GM12878 (cell line): ENCODE measurements at regions not wholly inside any gene's neighbourhood (a gene's known extent, or its start where the extent isn't known, plus 50 kb on each side); places are given as distances from the start of the nearest gene placed in this dataset.

ENCODE experiments used
- BMI1 ChIP-seq: fragments of 450-650 bp; IDR thresholded peaks from 2 replicates; pipeline ENCODE4 v1.6.1; 2016; ENCODE audit warnings: mild to moderate bottlenecking, moderate library complexity, borderline replicate concordance
- CBFB ChIP-seq: IDR thresholded peaks from 2 replicates; pipeline ENCODE4 v1.6.1; 2016; ENCODE audit warnings: antibody characterized with exemption, low read depth
- DPF2 ChIP-seq: fragments of 450-650 bp; IDR thresholded peaks from 2 replicates; pipeline ENCODE4 v1.6.1; 2017; ENCODE audit warnings: mild to moderate bottlenecking
- FOXK2 ChIP-seq: fragments of 450-650 bp; IDR thresholded peaks from 2 replicates; pipeline ENCODE4 v1.6.1; 2017; ENCODE audit warnings: mild to moderate bottlenecking, moderate library complexity
- GABPA ChIP-seq: IDR thresholded peaks from 2 replicates; pipeline ENCODE4 v1.6.1; 2014; ENCODE audit warnings: antibody characterized with exemption, low read depth, mild to moderate bottlenecking, inconsistent platforms
- KDM1A ChIP-seq: fragments of 200-600 bp; sonication (generic); IDR thresholded peaks from 2 replicates; pipeline ENCODE4 v1.6.1; 2016; ENCODE audit warnings: borderline replicate concordance
- POLR2A ChIP-seq: IDR thresholded peaks from 2 replicates; pipeline ENCODE4 v1.6.1; 2011; ENCODE audit warnings: low read depth, mild to moderate bottlenecking, low read length
- SIN3A ChIP-seq: IDR thresholded peaks from 2 replicates; pipeline ENCODE4 v1.6.1; 2012; ENCODE audit warnings: low read depth, low read length, improper control_type of control experiment
- SREBF2 ChIP-seq: IDR thresholded peaks from 2 replicates; pipeline ENCODE4 v1.6.1; 2012; ENCODE audit warnings: mild to moderate bottlenecking, low read length
- TF ChIP-seq, protein P1 (sequence below), 3 experiments: IDR thresholded peaks in 2 of 3; conservative IDR thresholded peaks in 1 of 3; 2 replicates each; pipeline ENCODE4 v1.5.1; 2011; ENCODE audit warnings: low read depth in 3 of 3, low read length in 3 of 3, mild to moderate bottlenecking in 3 of 3, control low read depth in 2 of 3, moderate library complexity in 2 of 3, inconsistent platforms in 1 of 3, mixed read lengths in 1 of 3; ENCODE audit not compliant: control insufficient read depth in 2 of 3, insufficient read depth in 1 of 3; ENCODE audit errors: extremely low read depth in 1 of 3
- TF ChIP-seq, protein P2 (sequence below): IDR thresholded peaks from 2 replicates; pipeline ENCODE4 v1.6.1; 2011; ENCODE audit warnings: mild to moderate bottlenecking, low read depth, low read length, moderate library complexity; ENCODE audit not compliant: insufficient replicate concordance
- TF ChIP-seq, protein P3 (sequence below): IDR thresholded peaks from 2 replicates; pipeline ENCODE4 v1.6.1; 2012; ENCODE audit warnings: low read depth, low read length, improper control_type of control experiment

DNA sequence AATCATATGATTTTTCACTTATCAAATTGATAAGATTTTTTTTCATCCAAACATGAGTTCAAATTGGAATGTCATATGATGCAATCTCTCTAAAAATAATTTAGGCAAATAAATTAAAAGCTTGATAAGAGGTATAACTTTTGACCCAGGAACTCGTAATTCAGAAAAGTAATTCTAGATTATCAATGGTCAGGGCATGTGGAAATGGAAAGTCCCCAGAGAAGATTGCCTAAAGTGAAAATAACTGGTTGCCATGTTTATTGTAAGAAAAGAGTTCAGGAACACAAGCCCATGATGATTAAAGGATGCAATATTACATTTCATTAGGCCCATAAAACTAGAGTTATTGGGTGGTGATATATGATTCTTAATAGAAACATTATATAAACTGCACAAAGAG, 1514.8 kb downstream of the SI start:
- no peak for TF ChIP-seq SREBF2
- TF ChIP-seq, protein P1, sequence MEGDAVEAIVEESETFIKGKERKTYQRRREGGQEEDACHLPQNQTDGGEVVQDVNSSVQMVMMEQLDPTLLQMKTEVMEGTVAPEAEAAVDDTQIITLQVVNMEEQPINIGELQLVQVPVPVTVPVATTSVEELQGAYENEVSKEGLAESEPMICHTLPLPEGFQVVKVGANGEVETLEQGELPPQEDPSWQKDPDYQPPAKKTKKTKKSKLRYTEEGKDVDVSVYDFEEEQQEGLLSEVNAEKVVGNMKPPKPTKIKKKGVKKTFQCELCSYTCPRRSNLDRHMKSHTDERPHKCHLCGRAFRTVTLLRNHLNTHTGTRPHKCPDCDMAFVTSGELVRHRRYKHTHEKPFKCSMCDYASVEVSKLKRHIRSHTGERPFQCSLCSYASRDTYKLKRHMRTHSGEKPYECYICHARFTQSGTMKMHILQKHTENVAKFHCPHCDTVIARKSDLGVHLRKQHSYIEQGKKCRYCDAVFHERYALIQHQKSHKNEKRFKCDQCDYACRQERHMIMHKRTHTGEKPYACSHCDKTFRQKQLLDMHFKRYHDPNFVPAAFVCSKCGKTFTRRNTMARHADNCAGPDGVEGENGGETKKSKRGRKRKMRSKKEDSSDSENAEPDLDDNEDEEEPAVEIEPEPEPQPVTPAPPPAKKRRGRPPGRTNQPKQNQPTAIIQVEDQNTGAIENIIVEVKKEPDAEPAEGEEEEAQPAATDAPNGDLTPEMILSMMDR (IDR thresholded peaks at IDR 0.05 in 2 of 3, conservative IDR thresholded peaks at IDR 0.05 in 1 of 3; ENCODE audit: control insufficient read depth in 2 of 3, extremely low read depth in 1 of 3, insufficient read depth in 1 of 3, low read depth in 3 of 3, low read length in 3 of 3), result no peak
- no peak for TF ChIP-seq DPF2
- no peak for TF ChIP-seq CBFB
- no peak for TF ChIP-seq BMI1
- no peak for TF ChIP-seq KDM1A
- TF ChIP-seq POLR2A, result no peak
- TF ChIP-seq GABPA, result no peak
- TF ChIP-seq SIN3A, result no peak
- TF ChIP-seq, protein P2, sequence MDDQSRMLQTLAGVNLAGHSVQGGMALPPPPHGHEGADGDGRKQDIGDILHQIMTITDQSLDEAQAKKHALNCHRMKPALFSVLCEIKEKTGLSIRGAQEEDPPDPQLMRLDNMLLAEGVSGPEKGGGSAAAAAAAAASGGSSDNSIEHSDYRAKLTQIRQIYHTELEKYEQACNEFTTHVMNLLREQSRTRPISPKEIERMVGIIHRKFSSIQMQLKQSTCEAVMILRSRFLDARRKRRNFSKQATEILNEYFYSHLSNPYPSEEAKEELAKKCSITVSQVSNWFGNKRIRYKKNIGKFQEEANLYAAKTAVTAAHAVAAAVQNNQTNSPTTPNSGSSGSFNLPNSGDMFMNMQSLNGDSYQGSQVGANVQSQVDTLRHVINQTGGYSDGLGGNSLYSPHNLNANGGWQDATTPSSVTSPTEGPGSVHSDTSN, result no peak
- TF ChIP-seq, protein P3, sequence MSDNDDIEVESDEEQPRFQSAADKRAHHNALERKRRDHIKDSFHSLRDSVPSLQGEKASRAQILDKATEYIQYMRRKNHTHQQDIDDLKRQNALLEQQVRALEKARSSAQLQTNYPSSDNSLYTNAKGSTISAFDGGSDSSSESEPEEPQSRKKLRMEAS, result no peak
- TF ChIP-seq FOXK2, result no peak
